ENCODE measurements at regions not wholly inside any gene's neighbourhood (a gene's known extent, or its start where the extent isn't known, plus 50 kb on each side); places are given as distances from the start of the nearest gene placed in this dataset.

GRCh38 chr6:100240798-100241197 lies 223.9 kb downstream of the SIM1 start:
- DNase-seq (ENCODE audit: low read depth) (peak; percentile 31), FAIRE-seq (no peak)
- TF ChIP-seq, protein P1, sequence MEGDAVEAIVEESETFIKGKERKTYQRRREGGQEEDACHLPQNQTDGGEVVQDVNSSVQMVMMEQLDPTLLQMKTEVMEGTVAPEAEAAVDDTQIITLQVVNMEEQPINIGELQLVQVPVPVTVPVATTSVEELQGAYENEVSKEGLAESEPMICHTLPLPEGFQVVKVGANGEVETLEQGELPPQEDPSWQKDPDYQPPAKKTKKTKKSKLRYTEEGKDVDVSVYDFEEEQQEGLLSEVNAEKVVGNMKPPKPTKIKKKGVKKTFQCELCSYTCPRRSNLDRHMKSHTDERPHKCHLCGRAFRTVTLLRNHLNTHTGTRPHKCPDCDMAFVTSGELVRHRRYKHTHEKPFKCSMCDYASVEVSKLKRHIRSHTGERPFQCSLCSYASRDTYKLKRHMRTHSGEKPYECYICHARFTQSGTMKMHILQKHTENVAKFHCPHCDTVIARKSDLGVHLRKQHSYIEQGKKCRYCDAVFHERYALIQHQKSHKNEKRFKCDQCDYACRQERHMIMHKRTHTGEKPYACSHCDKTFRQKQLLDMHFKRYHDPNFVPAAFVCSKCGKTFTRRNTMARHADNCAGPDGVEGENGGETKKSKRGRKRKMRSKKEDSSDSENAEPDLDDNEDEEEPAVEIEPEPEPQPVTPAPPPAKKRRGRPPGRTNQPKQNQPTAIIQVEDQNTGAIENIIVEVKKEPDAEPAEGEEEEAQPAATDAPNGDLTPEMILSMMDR (IDR thresholded peaks at IDR 0.05; ENCODE audit: insufficient read depth, low read length, severe bottlenecking), result no peak
- H3K27me3 ChIP-seq (ENCODE audit: control insufficient read depth, insufficient read depth, low read length), result no peaks in the 10 kb centered on the region
- H3K36me3 ChIP-seq (ENCODE audit: control insufficient read depth, insufficient read depth, low read length), result no peaks in the 10 kb centered on the region
- no peak overlapping the region for H3K4me3 ChIP-seq (ENCODE audit: low read depth, low read length)

DNA sequence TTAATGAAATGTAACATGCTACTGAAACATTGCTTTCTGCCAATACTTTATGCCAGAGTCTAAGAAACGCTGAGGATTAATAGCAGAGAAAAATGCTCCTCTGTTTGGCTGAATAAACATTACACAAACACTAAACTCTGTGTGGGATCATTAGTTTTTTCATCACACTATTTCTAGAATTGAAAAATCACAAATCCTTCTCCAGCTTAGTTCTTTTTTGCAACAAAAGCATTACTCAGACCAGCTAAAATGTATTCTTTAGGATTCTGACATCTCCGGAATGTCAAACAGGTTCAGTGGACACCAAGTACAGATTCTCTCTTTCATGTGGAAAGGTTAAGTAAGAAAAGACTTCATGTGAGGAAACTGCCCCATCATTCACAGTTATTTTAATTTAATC lies 226.9 kb downstream of the SIM1 start:
- no peaks in the 10 kb centered on the region for H3K27me3 ChIP-seq (ENCODE audit: control insufficient read depth, insufficient read depth, low read length)
- no peaks in the 10 kb centered on the region for H3K36me3 ChIP-seq (ENCODE audit: control insufficient read depth, insufficient read depth, low read length)
- FAIRE-seq (no peak), DNase-seq (ENCODE audit: low read depth) (no peak)
- no peak overlapping the region for H3K4me3 ChIP-seq (ENCODE audit: low read depth, low read length)
- TF ChIP-seq, protein P1 (IDR thresholded peaks at IDR 0.05; ENCODE audit: insufficient read depth, low read length, severe bottlenecking), result no peak

- TF ChIP-seq, protein P1 (IDR thresholded peaks at IDR 0.05; ENCODE audit: insufficient read depth, low read length, severe bottlenecking), result no peak
- FAIRE-seq (no peak), DNase-seq (ENCODE audit: low read depth) (no peak)
- H3K27me3 ChIP-seq (ENCODE audit: control insufficient read depth, insufficient read depth, low read length), result no peaks in the 10 kb centered on the region
- no peak overlapping the region for H3K4me3 ChIP-seq (ENCODE audit: low read depth, low read length)
- H3K36me3 ChIP-seq (ENCODE audit: control insufficient read depth, insufficient read depth, low read length), result no peaks in the 10 kb centered on the region
These were observed 228.3 kb downstream of the SIM1 start for GRCh38 chr6:100236389-100236788.

DNA sequence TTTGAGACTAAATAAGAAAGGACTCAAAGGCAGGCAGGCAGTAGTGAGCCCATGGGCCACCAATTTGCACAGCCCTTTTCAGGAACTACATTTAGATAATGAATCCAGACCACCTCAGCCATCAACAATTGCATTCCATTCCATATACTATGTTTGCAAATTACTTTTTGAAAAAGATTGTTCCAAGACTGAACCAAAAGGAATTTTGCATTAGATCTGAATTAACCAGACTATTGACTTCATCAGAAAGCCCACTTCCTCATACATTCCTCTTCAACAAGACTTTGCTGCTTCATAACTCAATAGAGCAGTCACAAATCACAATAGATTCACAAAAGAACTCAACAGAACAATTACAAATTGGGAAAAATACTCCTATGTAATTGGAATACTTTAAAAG lies 229.1 kb downstream of the SIM1 start:
- no peak for DNase-seq (ENCODE audit: low read depth)
- Histone ChIP-seq H3K4me3 (ENCODE audit: low read depth, low read length) (no peak overlapping the region), H3K36me3 (ENCODE audit: control insufficient read depth, insufficient read depth, low read length) (no peaks in the 10 kb centered on the region), H3K27me3 (ENCODE audit: control insufficient read depth, insufficient read depth, low read length) (no peaks in the 10 kb centered on the region)
- TF ChIP-seq, protein P1 (IDR thresholded peaks at IDR 0.05; ENCODE audit: insufficient read depth, low read length, severe bottlenecking), result no peak
- FAIRE-seq, result no peak

DNA sequence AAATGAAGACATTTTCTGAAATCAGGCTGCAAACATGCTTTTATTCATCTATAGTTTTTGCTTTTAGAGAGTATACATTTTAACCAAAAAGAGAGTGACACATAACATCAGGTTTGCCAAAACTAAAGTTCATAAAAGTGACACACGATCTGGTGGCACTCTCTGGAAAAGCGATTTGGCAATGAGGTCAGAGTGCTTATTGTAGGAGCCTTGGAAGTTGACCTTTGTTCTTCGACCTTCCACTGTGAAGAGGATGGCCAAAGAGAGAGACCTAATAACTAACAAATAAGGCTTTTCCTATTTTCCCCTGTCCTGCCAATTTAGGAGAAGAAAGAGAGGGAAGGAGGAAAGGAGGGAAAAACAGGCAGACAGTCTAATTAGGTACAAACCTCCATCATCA lies 230.1 kb downstream of the SIM1 start:
- no peak for DNase-seq (ENCODE audit: low read depth)
- TF ChIP-seq, protein P1 (IDR thresholded peaks at IDR 0.05; ENCODE audit: insufficient read depth, low read length, severe bottlenecking), result no peak
- no peak for FAIRE-seq
- Histone ChIP-seq H3K36me3 (ENCODE audit: control insufficient read depth, insufficient read depth, low read length) (no peaks in the 10 kb centered on the region), H3K4me3 (ENCODE audit: low read depth, low read length) (no peak overlapping the region), H3K27me3 (ENCODE audit: control insufficient read depth, insufficient read depth, low read length) (no peaks in the 10 kb centered on the region)

DNA sequence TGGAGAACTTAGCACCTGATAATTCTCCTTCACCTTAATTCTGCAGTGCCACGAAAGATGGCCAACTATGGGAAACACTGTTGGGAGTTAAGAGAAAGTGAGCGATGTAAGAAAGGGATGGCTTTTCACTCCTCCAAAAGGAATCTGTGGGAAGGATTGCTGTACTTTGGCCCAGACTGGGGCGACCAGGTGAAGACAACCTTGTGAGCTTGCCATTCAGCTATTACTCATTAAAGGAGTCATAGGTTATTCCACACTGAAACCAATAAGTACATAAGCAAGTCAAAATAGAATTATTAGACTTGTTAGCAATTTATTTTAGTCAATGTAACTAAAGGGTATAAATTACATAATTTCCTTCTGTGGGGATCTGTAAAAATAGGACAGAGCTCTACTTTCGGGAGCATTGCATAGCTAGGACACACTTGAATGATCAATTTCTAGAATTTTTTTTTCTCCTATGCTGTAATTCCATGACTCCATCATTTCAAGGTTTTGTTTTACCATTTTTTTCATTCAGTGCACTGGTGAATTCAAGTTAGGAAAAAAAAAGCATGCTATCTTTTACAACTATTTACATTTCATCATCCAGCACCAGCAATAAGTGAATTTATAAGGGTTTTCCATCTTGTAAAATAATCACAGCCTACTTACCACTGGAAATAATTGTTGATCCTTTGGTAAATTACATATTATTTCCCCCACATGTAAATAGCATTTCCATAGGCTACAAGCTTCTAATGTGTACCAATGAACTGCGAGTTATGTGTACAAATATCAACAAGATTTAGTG lies 231.7 kb downstream of the SIM1 start:
- TF ChIP-seq, protein P1 (IDR thresholded peaks at IDR 0.05; ENCODE audit: insufficient read depth, low read length, severe bottlenecking), result no peak
- no peak for FAIRE-seq
- H3K36me3 ChIP-seq (ENCODE audit: control insufficient read depth, insufficient read depth, low read length), result no peaks in the 10 kb centered on the region
- peak; percentile 83 for DNase-seq (ENCODE audit: low read depth)
- no peaks in the 10 kb centered on the region for H3K27me3 ChIP-seq (ENCODE audit: control insufficient read depth, insufficient read depth, low read length)
- no peak overlapping the region for H3K4me3 ChIP-seq (ENCODE audit: low read depth, low read length)

Measured in bronchial epithelial cell (primary cell).